ENCODE measurements at regions not wholly inside any gene's neighbourhood (a gene's known extent, or its start where the extent isn't known, plus 50 kb on each side); places are given as distances from the start of the nearest gene placed in this dataset.
"Not testable (repeated sequence)": the region's sequence is repeated elsewhere in the genome, so short reads cannot be mapped to it uniquely, and the experiment has no call there.

- DNase-seq (ENCODE audit: low spot score), result no peak
Observed at GRCh38 chr9:38518826-38519225, 94.6 kb upstream of the IGFBPL1 start.

- DNase-seq (ENCODE audit: low spot score), result peak; percentile 7
Observed at GRCh38 chr9:38516273-38516672, 92.0 kb upstream of the IGFBPL1 start.

- DNase-seq (ENCODE audit: low spot score), result not testable (repeated sequence)
Observed at GRCh38 chr9:38515055-38515454, 90.8 kb upstream of the IGFBPL1 start.

GRCh38 chr9:38510340-38510739 is 86.1 kb upstream of the IGFBPL1 start:
- DNase-seq (ENCODE audit: low spot score), result not testable (repeated sequence)

- DNase-seq (ENCODE audit: low spot score), result no peak
Observed at GRCh38 chr9:38507587-38507986, 83.3 kb upstream of the IGFBPL1 start.

- not testable (repeated sequence) for DNase-seq (ENCODE audit: low spot score)
Observed at GRCh38 chr9:38500171-38500570, 75.9 kb upstream of the IGFBPL1 start.

GRCh38 chr9:38498551-38498950 is 74.3 kb upstream of the IGFBPL1 start:
- not testable (repeated sequence) for DNase-seq (ENCODE audit: low spot score)

GRCh38 chr9:38489057-38489456 is 64.8 kb upstream of the IGFBPL1 start:
- DNase-seq (ENCODE audit: low spot score), result no peak

- DNase-seq (ENCODE audit: low spot score), result no peak
Observed at GRCh38 chr9:38488156-38488698, 64.0 kb upstream of the IGFBPL1 start.

GRCh38 chr9:38487418-38488155 is 63.3 kb upstream of the IGFBPL1 start:
- not testable (repeated sequence) for DNase-seq (ENCODE audit: low spot score)

- DNase-seq (ENCODE audit: low spot score), result no peak
Observed at GRCh38 chr9:38486837-38487236, 62.6 kb upstream of the IGFBPL1 start.

- DNase-seq (ENCODE audit: low spot score), result no peak
Observed at GRCh38 chr9:38486056-38486615, 61.9 kb upstream of the IGFBPL1 start.

- not testable (repeated sequence) for DNase-seq (ENCODE audit: low spot score)
Observed at GRCh38 chr9:38484076-38484665, 59.9 kb upstream of the IGFBPL1 start.

GRCh38 chr9:38482918-38483592 is 58.8 kb upstream of the IGFBPL1 start:
- no peak for DNase-seq (ENCODE audit: low spot score)

GRCh38 chr9:38478211-38478610 is 54.0 kb upstream of the IGFBPL1 start:
- no peak for DNase-seq (ENCODE audit: low spot score)

GRCh38 chr9:38474476-38474875 is 50.2 kb upstream of the IGFBPL1 start:
- DNase-seq (ENCODE audit: low spot score), result not testable (repeated sequence)
